HG02642 (cell line): ENCODE measurements at regions not wholly inside any gene's neighbourhood (a gene's known extent, or its start where the extent isn't known, plus 50 kb on each side); places are given as distances from the start of the nearest gene placed in this dataset.
A peak's percentile ranks its signal among the peaks of the same experiment; 100 is the strongest.

Source experiments
- ATAC-seq: cut with Tn5 transposase; IDR thresholded peaks from one replicate; pipeline ENCODE4 v1.9.1; 2021; ENCODE audit warnings: mild to moderate bottlenecking; ENCODE audit not compliant: unreplicated experiment, poor library complexity

GRCh38 chr12:107957459-107957858, 171.6 kb upstream of the WSCD2 start:
- no peak for ATAC-seq

GRCh38 chr12:107963635-107964034, 165.5 kb upstream of the WSCD2 start:
- ATAC-seq: no peak

GRCh38 chr12:107967170-107967569, 161.9 kb upstream of the WSCD2 start:
- no peak for ATAC-seq

GRCh38 chr12:107973950-107974349, 155.1 kb upstream of the WSCD2 start:
- no peak for ATAC-seq

- ATAC-seq: no peak
These were observed 152.8 kb upstream of the WSCD2 start for GRCh38 chr12:107976331-107976730.

GRCh38 chr12:107978201-107978600, 150.9 kb upstream of the WSCD2 start:
- no peak for ATAC-seq

- ATAC-seq: no peak
These were observed 150.4 kb upstream of the WSCD2 start for GRCh38 chr12:107978641-107979040.

GRCh38 chr12:107983756-107984472, 145.2 kb upstream of the WSCD2 start:
- no peak for ATAC-seq

- no peak for ATAC-seq
These were observed 144.1 kb upstream of the WSCD2 start for GRCh38 chr12:107984973-107985372.

GRCh38 chr12:107986183-107986582, 142.9 kb upstream of the WSCD2 start:
- no peak for ATAC-seq

- ATAC-seq: no peak
These were observed 138.8 kb upstream of the WSCD2 start for GRCh38 chr12:107990325-107990724.

GRCh38 chr12:107992029-107992428, 137.1 kb upstream of the WSCD2 start:
- no peak for ATAC-seq

- peak; percentile 60 for ATAC-seq
These were observed 136.1 kb upstream of the WSCD2 start for GRCh38 chr12:107992870-107993451.

GRCh38 chr12:107998863-107999262, 130.2 kb upstream of the WSCD2 start:
- no peak for ATAC-seq

GRCh38 chr12:108000111-108000510, 129.0 kb upstream of the WSCD2 start:
- no peak for ATAC-seq

GRCh38 chr12:108004319-108004718, 124.8 kb upstream of the WSCD2 start:
- ATAC-seq: no peak

- ATAC-seq: no peak
These were observed 120.8 kb upstream of the WSCD2 start for GRCh38 chr12:108008163-108008905.

GRCh38 chr12:108009442-108010070, 119.5 kb upstream of the WSCD2 start:
- ATAC-seq: no peak

- no peak for ATAC-seq
These were observed 113.0 kb upstream of the WSCD2 start for GRCh38 chr12:108016022-108016564.

- ATAC-seq: no peak
These were observed 111.5 kb upstream of the WSCD2 start for GRCh38 chr12:108017472-108018057.
